ENCODE measurements at regions not wholly inside any gene's neighbourhood (a gene's known extent, or its start where the extent isn't known, plus 50 kb on each side); places are given as distances from the start of the nearest gene placed in this dataset.

DNA sequence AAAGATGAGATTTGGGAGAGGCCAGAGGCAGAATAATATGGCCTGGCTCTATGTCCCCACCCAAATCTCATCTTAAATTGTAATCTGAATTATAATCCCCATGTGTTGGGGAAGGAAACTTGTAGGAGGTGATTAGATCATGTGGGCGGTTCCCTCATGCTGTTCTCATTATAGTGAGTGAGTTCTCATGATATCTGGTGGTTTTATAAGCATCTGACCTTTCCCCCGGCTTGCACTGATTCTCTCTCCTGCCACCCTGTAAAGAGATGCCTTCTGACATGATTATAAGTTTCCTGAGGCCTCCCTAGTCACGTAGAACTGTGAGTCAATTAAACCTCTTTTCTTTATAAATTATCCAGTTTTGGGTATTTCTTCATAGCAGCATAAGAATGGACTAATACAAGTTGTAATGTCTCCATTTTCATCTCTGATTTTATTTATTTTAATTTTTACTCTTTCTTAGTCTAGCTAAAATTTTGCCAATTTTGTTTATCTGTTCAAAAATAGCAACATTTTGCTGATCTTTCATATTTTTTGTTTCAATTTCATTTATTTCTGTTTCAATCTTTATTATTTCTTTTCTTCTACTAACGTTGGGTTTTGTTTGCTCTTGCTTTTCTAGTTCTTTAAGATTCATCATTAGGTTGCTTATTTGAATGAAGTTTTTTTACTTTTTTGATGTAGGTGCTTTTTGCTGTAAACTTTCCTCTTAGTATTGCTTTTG is 67.0 kb upstream of the ZRANB2 start:
- Histone ChIP-seq H3K36me3 (ENCODE audit: insufficient read depth, low read length) (no peaks in the 10 kb centered on the region), H3K4me1 (ENCODE audit: insufficient read depth, low read length) (no peaks in the 10 kb centered on the region), H3K27ac (ENCODE audit: low read depth, low read length) (no peak overlapping the region), H3K9ac (ENCODE audit: low read depth, low read length) (no peak overlapping the region), H3K27me3 (ENCODE audit: insufficient read depth, low read length) (no peaks in the 10 kb centered on the region), H3K9me3 (ENCODE audit: insufficient read depth, low read depth, low read length) (no peaks in the 10 kb centered on the region), H3K4me3 (ENCODE audit: low read length) (no peak overlapping the region)
- WGBS: 87% methylated on average over 3 of the region's 4 CpGs

DNA sequence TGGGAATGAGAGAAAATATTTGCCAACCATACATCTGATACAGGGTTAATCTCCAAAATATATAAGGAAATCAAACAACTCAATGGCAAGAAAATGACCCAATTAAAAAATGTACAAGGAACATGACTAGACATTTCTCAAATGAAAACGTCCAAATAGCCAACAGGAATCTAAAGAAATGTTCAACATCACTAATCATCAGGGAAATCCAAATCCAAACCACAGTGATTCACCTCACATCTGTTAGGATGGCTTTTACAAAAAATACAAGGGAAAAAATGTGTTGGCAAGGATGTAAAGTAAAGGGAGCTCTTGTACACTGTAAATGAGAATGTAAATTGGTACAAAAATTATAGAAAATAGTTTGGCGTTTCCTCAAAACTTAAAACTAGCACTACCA is 54.7 kb upstream of the ZRANB2 start:
- Histone ChIP-seq H3K36me3 (ENCODE audit: insufficient read depth, low read length) (no peaks in the 10 kb centered on the region), H3K9ac (ENCODE audit: low read depth, low read length) (no peak overlapping the region), H3K9me3 (ENCODE audit: insufficient read depth, low read depth, low read length) (peaks cover 35% of the 10 kb centered on the region), H3K4me1 (ENCODE audit: insufficient read depth, low read length) (no peaks in the 10 kb centered on the region), H3K27me3 (ENCODE audit: insufficient read depth, low read length) (no peaks in the 10 kb centered on the region), H3K27ac (ENCODE audit: low read depth, low read length) (no peak overlapping the region), H3K4me3 (ENCODE audit: low read length) (no peak overlapping the region)
- 83% methylated on average over 1 of the region's 2 CpGs for WGBS

Data from HUES64 (cell line).